ENCODE measurements at regions not wholly inside any gene's neighbourhood (a gene's known extent, or its start where the extent isn't known, plus 50 kb on each side); places are given as distances from the start of the nearest gene placed in this dataset.
"Not testable (repeated sequence)": the region's sequence is repeated elsewhere in the genome, so short reads cannot be mapped to it uniquely, and the experiment has no call there.

DNA sequence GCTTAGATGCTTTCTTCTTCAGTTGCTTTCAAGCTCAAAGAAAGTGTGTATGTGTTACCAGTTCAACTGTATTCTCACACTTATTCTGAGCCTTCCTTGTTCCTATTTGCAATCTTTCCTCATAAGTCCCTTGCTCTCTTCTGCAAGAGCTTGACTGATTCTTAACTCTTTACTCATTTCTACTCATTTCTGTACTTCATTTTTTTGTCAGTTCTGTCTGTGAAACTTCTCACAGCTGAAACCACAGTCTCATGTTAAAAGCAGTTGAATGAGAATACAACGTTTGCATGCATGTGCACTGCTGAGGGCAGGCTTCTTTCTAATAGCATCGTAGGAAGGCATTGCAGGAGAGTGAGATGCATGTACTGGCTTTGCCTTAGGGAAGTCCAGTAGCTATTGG, 54.8 kb downstream of the HSFY2 start:
- no CpG with 5 or more reads among the region's 2 CpGs for WGBS, 2 donors
- H3K36me3 ChIP-seq; DNase-seq; H3K9me3 ChIP-seq; intact Hi-C loops (cut with DNase I); H3K4me3 ChIP-seq; H3K27ac ChIP-seq; H3K27me3 ChIP-seq; H3K4me1 ChIP-seq: not testable (repeated sequence)

DNA sequence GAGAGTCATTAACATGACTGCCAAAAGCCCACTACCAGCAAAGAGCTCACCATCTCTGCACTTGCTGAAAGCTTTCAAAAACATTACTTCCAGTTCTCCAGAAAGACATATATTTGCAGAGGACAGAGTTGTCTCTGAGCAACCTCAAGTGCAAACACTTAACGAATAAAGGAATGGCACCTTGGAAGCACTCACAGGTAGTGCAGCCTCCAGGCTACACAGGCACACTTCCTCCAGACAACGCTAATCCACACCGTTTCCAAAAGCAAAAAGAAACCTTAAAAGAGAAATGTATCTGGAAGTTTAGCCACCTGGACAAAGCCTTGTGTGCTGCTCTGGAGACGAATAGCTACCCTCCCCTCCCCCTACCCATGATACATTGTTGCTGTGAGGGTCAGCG, 53.1 kb downstream of the HSFY2 start:
- H3K4me1 ChIP-seq; H3K9me3 ChIP-seq; H3K27ac ChIP-seq; DNase-seq; H3K4me3 ChIP-seq; intact Hi-C loops (cut with DNase I); H3K36me3 ChIP-seq; H3K27me3 ChIP-seq: not testable (repeated sequence)
- WGBS, 2 donors = no CpG with 5 or more reads among the region's 5 CpGs

Measured in esophagus squamous epithelium (tissue), 5 donors.